A673 (cell line): ENCODE measurements at regions not wholly inside any gene's neighbourhood (a gene's known extent, or its start where the extent isn't known, plus 50 kb on each side); places are given as distances from the start of the nearest gene placed in this dataset.
"Not testable (repeated sequence)": the region's sequence is repeated elsewhere in the genome, so short reads cannot be mapped to it uniquely, and the experiment has no call there.

Experiments
- CTCF ChIP-seq: fragments of 300-800, 200-600 bp; sonication (generic); conservative IDR thresholded peaks from 2 replicates; pipeline ENCODE4 v1.5.1; 2017; ENCODE audit warnings: low read depth, mild to moderate bottlenecking, antibody characterized with exemption, low read length, moderate library complexity, mixed read lengths
- EZH2 ChIP-seq: fragments of 200-600 bp; sonication (generic); IDR thresholded peaks from 2 replicates; pipeline ENCODE4 v1.6.1; 2017; ENCODE audit warnings: borderline replicate concordance, low read depth, mild to moderate bottlenecking, mixed read lengths, antibody characterized with exemption, low read length; ENCODE audit not compliant: poor library complexity, severe bottlenecking

GRCh38 chr4:57729775-57730570 lies 619.8 kb upstream of the IGFBP7 start:
- not testable (repeated sequence) for TF ChIP-seq CTCF, EZH2
